ENCODE measurements at regions not wholly inside any gene's neighbourhood (a gene's known extent, or its start where the extent isn't known, plus 50 kb on each side); places are given as distances from the start of the nearest gene placed in this dataset.

DNA sequence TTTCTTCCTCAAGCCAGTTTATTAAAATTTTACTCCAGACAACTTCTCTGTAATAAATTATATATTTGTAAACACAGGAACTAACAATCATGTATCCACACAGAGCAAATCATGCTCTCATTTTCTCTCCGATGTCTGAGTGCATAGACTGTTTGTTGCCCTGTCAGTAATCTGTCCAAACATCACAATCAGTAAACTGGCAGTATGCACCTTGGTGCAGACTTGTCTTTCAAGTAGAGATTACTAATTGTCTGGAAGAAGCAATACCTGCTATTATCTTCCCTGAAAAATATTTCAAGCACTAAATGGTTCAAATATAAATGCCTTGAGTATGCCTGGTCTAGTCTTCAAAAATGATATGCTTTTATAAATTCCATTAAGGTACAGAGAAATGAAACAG, 1260.9 kb downstream of the C4orf33 start:
- no peak for DNase-seq (ENCODE audit: low read depth)
- Histone ChIP-seq H3K4me3 (ENCODE audit: low read depth, low read length) (no peak overlapping the region), H3K36me3 (ENCODE audit: control insufficient read depth, insufficient read depth, low read length) (no peaks in the 10 kb centered on the region), H3K27me3 (ENCODE audit: control insufficient read depth, insufficient read depth, low read length) (no peaks in the 10 kb centered on the region)
- TF ChIP-seq, protein P1, sequence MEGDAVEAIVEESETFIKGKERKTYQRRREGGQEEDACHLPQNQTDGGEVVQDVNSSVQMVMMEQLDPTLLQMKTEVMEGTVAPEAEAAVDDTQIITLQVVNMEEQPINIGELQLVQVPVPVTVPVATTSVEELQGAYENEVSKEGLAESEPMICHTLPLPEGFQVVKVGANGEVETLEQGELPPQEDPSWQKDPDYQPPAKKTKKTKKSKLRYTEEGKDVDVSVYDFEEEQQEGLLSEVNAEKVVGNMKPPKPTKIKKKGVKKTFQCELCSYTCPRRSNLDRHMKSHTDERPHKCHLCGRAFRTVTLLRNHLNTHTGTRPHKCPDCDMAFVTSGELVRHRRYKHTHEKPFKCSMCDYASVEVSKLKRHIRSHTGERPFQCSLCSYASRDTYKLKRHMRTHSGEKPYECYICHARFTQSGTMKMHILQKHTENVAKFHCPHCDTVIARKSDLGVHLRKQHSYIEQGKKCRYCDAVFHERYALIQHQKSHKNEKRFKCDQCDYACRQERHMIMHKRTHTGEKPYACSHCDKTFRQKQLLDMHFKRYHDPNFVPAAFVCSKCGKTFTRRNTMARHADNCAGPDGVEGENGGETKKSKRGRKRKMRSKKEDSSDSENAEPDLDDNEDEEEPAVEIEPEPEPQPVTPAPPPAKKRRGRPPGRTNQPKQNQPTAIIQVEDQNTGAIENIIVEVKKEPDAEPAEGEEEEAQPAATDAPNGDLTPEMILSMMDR (IDR thresholded peaks at IDR 0.05; ENCODE audit: insufficient read depth, low read length, poor library complexity, severe bottlenecking) = no peak

DNA sequence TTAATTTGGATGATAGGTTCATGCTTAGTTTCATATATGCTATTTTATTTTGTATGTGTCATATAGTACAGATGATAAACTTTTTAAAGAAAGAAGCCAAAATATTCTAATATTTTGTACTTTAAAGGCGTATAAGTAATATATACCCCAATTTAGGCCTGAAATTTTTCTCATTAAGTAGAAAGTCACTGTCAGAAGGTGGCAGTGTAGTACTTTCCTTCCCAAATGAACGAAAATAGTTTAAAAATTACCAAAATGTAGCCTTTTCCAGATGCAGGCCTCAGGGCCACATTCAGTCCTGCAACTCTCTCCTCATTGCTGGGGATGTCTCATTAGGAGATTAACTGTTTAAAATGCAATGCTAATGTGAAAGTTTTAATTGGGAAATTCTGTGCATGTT, 1263.6 kb downstream of the C4orf33 start:
- Histone ChIP-seq H3K36me3 (ENCODE audit: control insufficient read depth, insufficient read depth, low read length) (no peaks in the 10 kb centered on the region), H3K27me3 (ENCODE audit: control insufficient read depth, insufficient read depth, low read length) (no peaks in the 10 kb centered on the region), H3K4me3 (ENCODE audit: low read depth, low read length) (no peak overlapping the region)
- TF ChIP-seq, protein P1 (IDR thresholded peaks at IDR 0.05; ENCODE audit: insufficient read depth, low read length, poor library complexity, severe bottlenecking) = peak; percentile 41
- no peak for DNase-seq (ENCODE audit: low read depth)

- TF ChIP-seq, protein P1 (IDR thresholded peaks at IDR 0.05; ENCODE audit: insufficient read depth, low read length, poor library complexity, severe bottlenecking) = no peak
- Histone ChIP-seq H3K36me3 (ENCODE audit: control insufficient read depth, insufficient read depth, low read length) (no peaks in the 10 kb centered on the region), H3K27me3 (ENCODE audit: control insufficient read depth, insufficient read depth, low read length) (no peaks in the 10 kb centered on the region), H3K4me3 (ENCODE audit: low read depth, low read length) (no peak overlapping the region)
- DNase-seq (ENCODE audit: low read depth) = no peak
Observed at GRCh38 chr4:130361616-130362015, 1265.7 kb downstream of the C4orf33 start.

DNA sequence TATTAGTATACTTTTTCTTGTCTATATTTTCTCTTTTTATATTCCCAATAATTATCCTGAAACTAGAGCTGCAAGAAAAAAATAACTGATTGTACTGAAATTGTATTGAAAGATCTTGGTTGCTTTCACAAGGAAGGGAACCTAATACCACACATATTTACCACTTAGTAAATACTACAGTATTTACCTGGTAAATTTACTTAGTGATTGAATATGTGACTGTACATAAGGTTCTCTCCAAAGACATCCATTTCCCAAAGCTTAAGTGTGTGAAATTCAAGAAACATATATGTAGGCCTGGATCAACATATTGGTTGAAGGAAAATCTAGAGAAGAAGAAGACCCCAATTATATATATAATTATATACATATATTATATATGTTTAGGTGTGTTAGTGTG, 1272.7 kb downstream of the C4orf33 start:
- H3K4me3 ChIP-seq (ENCODE audit: low read depth, low read length) = no peak overlapping the region
- TF ChIP-seq, protein P1 (IDR thresholded peaks at IDR 0.05; ENCODE audit: insufficient read depth, low read length, poor library complexity, severe bottlenecking) = no peak

DNA sequence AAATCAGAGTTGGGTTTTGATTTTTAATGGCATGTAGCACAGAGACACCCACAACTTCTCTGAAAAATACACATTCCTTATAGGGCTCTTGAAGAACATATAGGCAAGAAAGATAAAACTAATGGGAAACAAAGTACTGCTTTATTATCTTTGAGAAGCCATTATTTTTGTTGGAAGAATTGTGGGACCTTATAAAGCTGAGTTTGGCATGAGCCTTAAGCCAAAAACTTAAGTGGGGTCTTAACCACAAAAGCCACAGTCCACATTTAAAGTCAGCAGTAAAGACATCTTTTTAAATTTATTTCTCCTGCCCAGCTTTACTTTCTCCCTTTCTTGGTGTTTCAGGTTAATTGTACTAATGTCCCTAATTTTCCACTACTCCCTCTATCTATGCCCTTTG, 1297.3 kb downstream of the C4orf33 start:
- TF ChIP-seq, protein P1 (IDR thresholded peaks at IDR 0.05; ENCODE audit: insufficient read depth, low read length, poor library complexity, severe bottlenecking) = no peak
- DNase-seq (ENCODE audit: low read depth) = no peak

More for the DNA sequence above, 1272.7 kb downstream of the C4orf33 start:
- Histone ChIP-seq H3K27me3 (ENCODE audit: control insufficient read depth, insufficient read depth, low read length) (no peaks in the 10 kb centered on the region), H3K36me3 (ENCODE audit: control insufficient read depth, insufficient read depth, low read length) (no peaks in the 10 kb centered on the region)
- no peak for DNase-seq (ENCODE audit: low read depth)

GRCh38 chr4:130393642-130394041, 1297.7 kb downstream of the C4orf33 start:
- DNase-seq (ENCODE audit: low read depth) = no peak
- no peaks in the 10 kb centered on the region for H3K36me3 ChIP-seq (ENCODE audit: control insufficient read depth, insufficient read depth, low read length)
- no peaks in the 10 kb centered on the region for H3K27me3 ChIP-seq (ENCODE audit: control insufficient read depth, insufficient read depth, low read length)
- TF ChIP-seq, protein P1 (IDR thresholded peaks at IDR 0.05; ENCODE audit: insufficient read depth, low read length, poor library complexity, severe bottlenecking) = no peak
- H3K4me3 ChIP-seq (ENCODE audit: low read depth, low read length) = no peak overlapping the region

More for the DNA sequence above, 1297.3 kb downstream of the C4orf33 start:
- Histone ChIP-seq H3K4me3 (ENCODE audit: low read depth, low read length) (no peak overlapping the region), H3K27me3 (ENCODE audit: control insufficient read depth, insufficient read depth, low read length) (no peaks in the 10 kb centered on the region), H3K36me3 (ENCODE audit: control insufficient read depth, insufficient read depth, low read length) (no peaks in the 10 kb centered on the region)
